Effector memory CD4-positive, alpha-beta T cell (primary cell): ENCODE measurements at regions not wholly inside any gene's neighbourhood (a gene's known extent, or its start where the extent isn't known, plus 50 kb on each side); places are given as distances from the start of the nearest gene placed in this dataset.

Experiments
- DNase-seq, 3 donors: peaks; one replicate each; pipeline ENCODE4 v3.0.0-alpha.2; 2020
- H3K27ac ChIP-seq: 2 replicates; pipeline ENCODE4 v1.7.0; 2013; ENCODE audit warnings: mild to moderate bottlenecking, low read length, moderate library complexity; ENCODE audit not compliant: insufficient read depth, poor library complexity, severe bottlenecking
- H3K27me3 ChIP-seq: replicated peaks from 2 replicates; pipeline ENCODE4 v1.7.0; 2013; ENCODE audit warnings: mild to moderate bottlenecking, low read length; ENCODE audit not compliant: insufficient read depth, control insufficient read depth, poor library complexity, severe bottlenecking
- H3K36me3 ChIP-seq: 2 replicates; pipeline ENCODE4 v1.7.0; 2013; ENCODE audit warnings: mild to moderate bottlenecking, low read length, moderate library complexity; ENCODE audit not compliant: control insufficient read depth, insufficient read depth
- H3K4me1 ChIP-seq: 2 replicates; pipeline ENCODE4 v1.7.0; 2013; ENCODE audit warnings: low read length, mild to moderate bottlenecking; ENCODE audit not compliant: control insufficient read depth, insufficient read depth, poor library complexity, severe bottlenecking
- H3K4me3 ChIP-seq: 2 replicates; pipeline ENCODE4 v1.7.0; 2013; ENCODE audit warnings: low read length, low read depth, mild to moderate bottlenecking; ENCODE audit not compliant: insufficient read depth, poor library complexity, severe bottlenecking
- H3K9me3 ChIP-seq: 2 replicates; pipeline ENCODE4 v1.7.0; 2013; ENCODE audit warnings: mild to moderate bottlenecking, low read length, moderate library complexity; ENCODE audit not compliant: control insufficient read depth

DNA sequence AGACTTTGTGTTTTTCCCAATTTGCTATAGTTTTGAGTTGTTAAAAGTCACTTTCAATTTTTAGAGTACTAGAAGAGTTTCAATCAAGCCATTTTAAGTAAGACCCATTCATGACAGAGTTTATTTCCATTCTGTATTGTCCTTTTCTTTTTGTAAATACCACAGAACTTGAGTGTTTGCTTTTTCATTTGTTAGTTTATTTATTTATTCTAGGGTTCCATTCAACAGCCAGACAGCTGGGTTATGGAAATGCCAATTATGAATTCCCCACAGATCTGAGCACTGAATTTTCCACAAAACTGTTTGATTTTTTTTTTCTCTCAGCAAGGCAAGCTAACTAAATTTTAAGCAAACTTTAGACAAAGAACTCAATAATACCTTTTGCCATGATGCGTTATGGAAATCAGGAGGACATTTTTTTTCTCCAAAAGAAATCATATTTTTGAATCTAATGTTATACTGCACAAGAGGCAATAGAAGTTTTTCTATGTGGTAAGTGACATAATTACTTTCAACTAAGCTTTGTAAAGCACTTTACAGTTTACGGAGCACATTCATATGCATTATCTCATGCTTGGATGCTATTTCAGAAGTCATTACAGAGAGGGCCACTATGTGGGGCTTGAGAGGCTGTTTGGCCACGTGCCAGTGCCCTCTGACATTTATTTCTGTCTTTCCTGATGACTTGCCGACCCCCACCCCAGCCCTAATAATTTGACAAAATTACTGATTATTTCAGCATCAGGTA lies 181.5 kb downstream of the VRK1 start:
- Histone ChIP-seq H3K9me3 (no peaks in the 10 kb centered on the region), H3K27ac (no peak overlapping the region), H3K27me3 (no peaks in the 10 kb centered on the region), H3K4me3 (no peak overlapping the region), H3K4me1 (no peaks in the 10 kb centered on the region), H3K36me3 (no peaks in the 10 kb centered on the region)
- no peak for DNase-seq

DNA sequence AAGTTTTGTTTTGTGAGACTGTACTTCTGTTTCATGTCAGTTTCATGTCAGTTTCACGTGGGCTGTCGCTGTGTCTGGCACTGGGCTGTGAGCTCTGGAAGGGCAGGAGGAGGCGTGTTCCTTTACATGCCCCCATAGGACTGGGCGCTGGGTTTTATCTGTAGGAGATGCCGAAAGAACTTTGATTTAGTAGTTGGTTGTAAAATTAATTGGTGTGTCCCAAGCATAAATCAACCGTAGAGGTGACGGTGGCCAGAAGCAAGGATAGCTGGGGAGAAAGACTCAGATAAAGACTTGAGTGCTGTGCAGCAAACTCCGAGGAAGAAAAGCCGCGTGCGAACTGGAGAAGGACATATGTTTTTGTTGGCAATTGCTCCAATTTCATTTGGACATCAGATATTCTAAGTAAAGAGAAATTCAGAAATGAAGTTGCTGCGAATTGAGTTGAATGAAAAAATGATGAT lies 182.5 kb downstream of the VRK1 start:
- no peak for DNase-seq
- Histone ChIP-seq H3K36me3 (no peaks in the 10 kb centered on the region), H3K4me3 (no peak overlapping the region), H3K27ac (no peak overlapping the region), H3K27me3 (no peaks in the 10 kb centered on the region), H3K9me3 (no peaks in the 10 kb centered on the region), H3K4me1 (no peaks in the 10 kb centered on the region)

DNA sequence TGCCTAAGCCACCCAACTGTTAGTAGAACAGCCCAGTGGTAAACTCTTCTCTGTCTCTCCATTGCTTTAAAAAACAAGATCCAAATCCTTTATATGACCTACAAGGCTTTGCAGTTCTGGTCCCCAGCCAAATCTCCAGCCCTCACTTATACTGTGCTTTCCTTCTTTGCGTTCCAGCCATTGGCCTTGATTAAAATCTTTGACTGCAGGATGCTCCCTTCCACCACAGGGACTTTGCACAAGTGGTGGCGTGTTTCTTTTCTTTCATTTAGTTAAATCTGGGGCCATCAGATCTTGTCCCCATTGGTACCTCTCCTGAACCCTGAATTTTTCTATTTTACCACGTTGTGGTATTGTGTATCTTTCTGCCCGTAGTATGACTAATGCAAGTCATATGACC lies 183.7 kb downstream of the VRK1 start:
- Histone ChIP-seq H3K4me3 (no peak overlapping the region), H3K27me3 (no peaks in the 10 kb centered on the region), H3K27ac (no peak overlapping the region), H3K4me1 (no peaks in the 10 kb centered on the region), H3K36me3 (no peaks in the 10 kb centered on the region), H3K9me3 (no peaks in the 10 kb centered on the region)
- no peak for DNase-seq

DNA sequence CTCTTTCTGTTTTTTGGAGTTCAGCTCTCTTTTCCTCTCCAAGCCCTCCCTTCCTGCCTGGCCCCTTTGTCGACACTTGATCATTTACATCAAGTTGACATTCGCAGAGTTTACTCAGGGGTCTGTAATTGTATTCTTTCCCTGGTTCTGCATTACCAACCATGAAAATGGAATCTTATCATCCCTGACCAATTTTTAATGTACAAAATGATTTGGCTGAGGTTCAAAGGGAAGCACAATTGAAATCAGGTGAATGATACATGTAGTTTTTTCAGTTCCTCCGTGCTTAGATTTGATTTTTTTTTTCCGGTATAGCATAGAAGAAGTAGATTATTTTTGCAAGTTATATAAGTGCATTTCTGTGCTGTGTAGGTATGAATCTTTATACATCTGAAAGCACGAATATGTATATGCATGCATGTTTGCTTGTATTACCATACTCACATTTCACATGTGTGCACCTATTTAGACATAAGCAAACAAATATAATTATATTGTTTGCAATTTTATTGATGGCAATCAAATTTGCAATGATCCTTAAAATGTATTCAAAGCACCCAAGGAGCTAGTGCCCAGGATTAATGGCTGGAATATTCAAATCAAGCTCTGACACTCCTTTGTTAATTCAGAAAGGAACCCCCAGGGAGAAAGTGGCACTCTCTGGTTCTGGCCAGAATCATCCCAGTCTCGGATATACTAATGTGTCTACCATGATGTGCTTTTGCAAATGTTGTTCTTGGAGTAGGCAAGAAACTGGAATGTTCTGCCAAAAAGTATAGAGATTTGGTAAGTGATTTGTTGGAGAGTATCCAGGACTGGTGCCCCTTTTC lies 189.3 kb downstream of the VRK1 start:
- Histone ChIP-seq H3K4me1 (peaks cover 13% of the 10 kb centered on the region), H3K36me3 (no peaks in the 10 kb centered on the region), H3K27me3 (no peaks in the 10 kb centered on the region), H3K27ac (no peak overlapping the region), H3K4me3 (no peak overlapping the region), H3K9me3 (no peaks in the 10 kb centered on the region)
- DNase-seq, result no peak

DNA sequence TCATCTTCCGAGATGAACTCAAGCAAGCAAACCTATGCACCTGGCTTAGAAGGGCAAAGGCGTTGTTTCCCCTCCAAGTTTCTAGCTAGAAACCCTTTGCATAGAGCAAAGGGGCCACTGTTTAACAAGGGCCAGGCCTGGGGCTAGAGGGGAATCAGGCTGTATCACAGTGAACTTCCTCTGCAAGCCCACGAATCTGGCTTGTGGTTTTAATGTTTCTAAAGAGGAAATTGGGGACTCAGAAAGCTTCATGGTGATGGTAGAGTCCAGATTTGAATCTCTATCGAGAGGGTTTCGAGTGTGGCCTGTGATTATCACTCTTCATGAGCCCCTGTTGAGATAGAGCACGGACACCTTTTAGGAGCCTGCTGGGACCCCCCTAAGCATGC lies 189.9 kb downstream of the VRK1 start:
- no peaks in the 10 kb centered on the region for H3K9me3 ChIP-seq
- H3K4me3 ChIP-seq, result no peak overlapping the region
- no peak for DNase-seq
- no peaks in the 10 kb centered on the region for H3K27me3 ChIP-seq
- peaks cover 13% of the 10 kb centered on the region for H3K4me1 ChIP-seq
- H3K27ac ChIP-seq, result no peak overlapping the region
- no peaks in the 10 kb centered on the region for H3K36me3 ChIP-seq

DNA sequence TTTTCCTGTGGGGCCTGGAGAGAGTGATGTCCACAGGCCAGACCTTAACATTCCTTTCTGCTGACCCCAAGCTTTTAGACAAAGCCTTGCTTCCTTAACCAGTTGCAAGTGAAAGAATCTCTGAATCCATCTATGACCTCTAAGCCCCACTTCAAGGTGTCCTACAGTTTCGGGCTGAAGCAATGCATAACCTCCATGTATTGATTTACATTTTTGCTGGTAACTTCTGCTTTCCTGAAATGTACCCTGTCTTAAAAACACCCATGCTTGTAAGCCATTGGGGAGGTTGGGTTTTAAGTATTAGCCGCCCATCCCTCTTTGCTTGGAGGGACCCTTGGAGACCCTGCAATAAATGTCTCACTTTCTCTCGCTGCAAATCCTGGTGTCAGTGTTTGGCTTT lies 190.6 kb downstream of the VRK1 start:
- DNase-seq, result no peak
- H3K27me3 ChIP-seq, result no peaks in the 10 kb centered on the region
- H3K4me3 ChIP-seq, result no peak overlapping the region
- no peak overlapping the region for H3K27ac ChIP-seq
- H3K36me3 ChIP-seq, result no peaks in the 10 kb centered on the region
- H3K9me3 ChIP-seq, result no peaks in the 10 kb centered on the region
- peaks cover 13% of the 10 kb centered on the region for H3K4me1 ChIP-seq

DNA sequence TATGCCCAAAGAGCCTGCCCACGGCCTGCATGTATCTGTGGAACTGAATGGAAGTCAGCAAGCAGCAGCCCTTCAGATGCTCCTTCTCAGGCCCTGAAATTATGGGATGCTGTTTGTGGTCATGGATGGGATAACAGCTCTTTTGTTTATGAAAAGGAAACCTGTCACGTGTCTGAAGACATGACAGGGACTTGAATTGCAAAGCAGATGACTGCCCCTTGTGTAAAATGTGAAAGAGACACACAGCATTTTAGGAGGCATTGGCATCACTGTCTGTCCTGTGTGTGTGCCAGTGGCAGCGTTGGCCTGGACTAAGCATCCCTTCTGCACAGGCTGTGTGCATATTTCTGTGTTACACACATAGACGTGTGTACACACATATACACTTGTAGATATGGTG lies 192.1 kb downstream of the VRK1 start:
- DNase-seq, result no peak
- H3K27me3 ChIP-seq, result no peaks in the 10 kb centered on the region
- peaks cover 13% of the 10 kb centered on the region for H3K4me1 ChIP-seq
- H3K27ac ChIP-seq, result no peak overlapping the region
- no peaks in the 10 kb centered on the region for H3K36me3 ChIP-seq
- H3K4me3 ChIP-seq, result no peak overlapping the region
- no peaks in the 10 kb centered on the region for H3K9me3 ChIP-seq

DNA sequence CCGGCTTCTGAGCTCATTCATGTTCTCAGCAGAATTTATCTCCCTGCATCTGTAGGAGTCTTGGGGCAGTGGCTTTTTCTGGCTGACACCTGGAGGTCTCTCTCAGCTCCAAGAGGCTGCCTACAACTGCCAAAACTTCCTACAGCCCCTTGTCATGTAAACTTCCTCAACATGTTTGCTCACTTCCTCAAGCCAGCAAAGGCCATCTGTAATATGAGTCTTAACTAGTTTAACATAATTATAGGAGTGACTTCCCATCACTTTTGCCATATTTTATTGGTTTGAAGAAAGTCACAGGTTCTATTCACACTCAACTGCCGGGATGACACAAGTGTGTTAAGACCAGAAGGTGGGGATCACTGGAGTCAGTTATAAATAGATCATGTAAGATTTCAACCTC lies 194.0 kb downstream of the VRK1 start:
- DNase-seq, result no peak
- peaks cover 13% of the 10 kb centered on the region for H3K4me1 ChIP-seq
- H3K27ac ChIP-seq, result no peak overlapping the region
- H3K9me3 ChIP-seq, result no peaks in the 10 kb centered on the region
- H3K36me3 ChIP-seq, result no peaks in the 10 kb centered on the region
- H3K4me3 ChIP-seq, result no peak overlapping the region
- H3K27me3 ChIP-seq, result no peaks in the 10 kb centered on the region

DNA sequence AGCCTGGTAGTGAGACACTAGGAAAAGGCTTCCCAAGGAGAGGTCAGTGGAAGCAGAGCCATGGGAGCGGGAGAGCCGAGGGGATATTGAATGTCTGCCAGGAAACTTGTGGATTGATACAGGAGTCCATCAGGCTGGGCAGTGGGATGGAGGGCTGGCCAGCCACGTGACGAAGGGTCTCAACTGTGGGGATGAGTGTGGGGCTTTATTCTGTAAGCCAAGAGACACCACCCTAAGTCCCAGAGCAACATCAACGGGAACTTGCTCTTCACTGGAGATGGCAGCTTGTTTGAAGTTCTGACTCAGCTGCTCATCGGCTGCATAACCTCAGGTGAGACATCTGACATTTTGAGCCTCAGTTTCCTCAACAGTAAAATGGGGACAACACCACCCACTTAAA lies 197.8 kb downstream of the VRK1 start:
- no peaks in the 10 kb centered on the region for H3K27me3 ChIP-seq
- H3K4me1 ChIP-seq, result no peaks in the 10 kb centered on the region
- no peak for DNase-seq
- H3K4me3 ChIP-seq, result no peak overlapping the region
- H3K9me3 ChIP-seq, result no peaks in the 10 kb centered on the region
- H3K36me3 ChIP-seq, result no peaks in the 10 kb centered on the region
- H3K27ac ChIP-seq, result no peak overlapping the region

DNA sequence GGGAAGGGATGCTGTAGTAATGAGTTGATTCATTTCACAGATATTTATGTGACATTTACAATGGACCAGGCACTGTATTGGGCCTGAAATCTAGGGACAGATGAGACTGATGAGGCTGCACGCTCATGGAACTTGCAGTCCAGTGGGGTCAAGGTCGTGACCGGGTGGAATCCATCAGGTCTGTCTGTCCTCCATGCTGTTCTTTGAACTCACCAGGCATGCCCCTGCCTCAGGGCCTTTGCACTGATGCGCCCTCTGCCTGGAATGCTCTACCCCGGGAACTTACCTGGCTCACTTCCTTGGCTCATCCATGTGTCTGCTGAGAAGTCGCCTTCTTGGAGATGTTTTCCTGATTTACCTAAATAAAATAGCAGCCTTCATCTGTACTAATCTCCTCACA lies 200.1 kb downstream of the VRK1 start:
- Histone ChIP-seq H3K27me3 (no peaks in the 10 kb centered on the region), H3K36me3 (no peaks in the 10 kb centered on the region), H3K9me3 (no peaks in the 10 kb centered on the region), H3K4me1 (no peaks in the 10 kb centered on the region), H3K27ac (no peak overlapping the region), H3K4me3 (no peak overlapping the region)
- no peak for DNase-seq
